DOHH2 (cell line): ENCODE measurements at regions not wholly inside any gene's neighbourhood (a gene's known extent, or its start where the extent isn't known, plus 50 kb on each side); places are given as distances from the start of the nearest gene placed in this dataset.

Experiments
- EZH2phosphoT487 ChIP-seq: fragments of 200-600 bp; sonication (generic); IDR thresholded peaks from 2 replicates; pipeline ENCODE4 v1.6.1; 2017; ENCODE audit warnings: borderline replicate concordance, mild to moderate bottlenecking, antibody characterized with exemption, low read length, moderate library complexity, mixed read lengths
- TF ChIP-seq, protein P1 (sequence below): fragments of 200-600 bp; sonication (generic); IDR thresholded peaks from one replicate; pipeline ENCODE4 v1.5.1; 2014; ENCODE audit warnings: antibody characterized with exemption, mild to moderate bottlenecking, low read depth, low read length; ENCODE audit not compliant: poor library complexity, severe bottlenecking

DNA sequence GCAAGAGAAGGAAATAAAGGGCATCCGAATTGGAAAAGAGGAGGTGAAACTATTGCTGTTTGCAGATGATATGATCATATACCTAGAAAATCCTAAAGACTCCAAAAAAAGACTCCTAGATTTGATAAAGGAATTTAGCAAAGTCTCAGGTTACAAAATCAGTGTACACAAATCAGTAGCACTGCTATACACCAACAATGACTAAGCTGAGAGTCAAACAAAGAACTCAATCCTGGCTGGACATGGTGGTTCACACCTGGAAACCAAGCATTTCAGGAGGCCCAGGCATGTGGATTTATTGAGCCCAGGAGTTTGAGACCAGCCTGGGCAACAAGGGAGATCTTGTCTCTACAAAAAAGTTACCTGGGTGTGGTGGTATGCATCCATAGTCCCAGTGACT, 188.7 kb upstream of the PLXNC1 start:
- TF ChIP-seq, protein P1, sequence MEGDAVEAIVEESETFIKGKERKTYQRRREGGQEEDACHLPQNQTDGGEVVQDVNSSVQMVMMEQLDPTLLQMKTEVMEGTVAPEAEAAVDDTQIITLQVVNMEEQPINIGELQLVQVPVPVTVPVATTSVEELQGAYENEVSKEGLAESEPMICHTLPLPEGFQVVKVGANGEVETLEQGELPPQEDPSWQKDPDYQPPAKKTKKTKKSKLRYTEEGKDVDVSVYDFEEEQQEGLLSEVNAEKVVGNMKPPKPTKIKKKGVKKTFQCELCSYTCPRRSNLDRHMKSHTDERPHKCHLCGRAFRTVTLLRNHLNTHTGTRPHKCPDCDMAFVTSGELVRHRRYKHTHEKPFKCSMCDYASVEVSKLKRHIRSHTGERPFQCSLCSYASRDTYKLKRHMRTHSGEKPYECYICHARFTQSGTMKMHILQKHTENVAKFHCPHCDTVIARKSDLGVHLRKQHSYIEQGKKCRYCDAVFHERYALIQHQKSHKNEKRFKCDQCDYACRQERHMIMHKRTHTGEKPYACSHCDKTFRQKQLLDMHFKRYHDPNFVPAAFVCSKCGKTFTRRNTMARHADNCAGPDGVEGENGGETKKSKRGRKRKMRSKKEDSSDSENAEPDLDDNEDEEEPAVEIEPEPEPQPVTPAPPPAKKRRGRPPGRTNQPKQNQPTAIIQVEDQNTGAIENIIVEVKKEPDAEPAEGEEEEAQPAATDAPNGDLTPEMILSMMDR = no peak
- no peak for TF ChIP-seq EZH2phosphoT487
